HG03457 (cell line): ENCODE measurements at regions not wholly inside any gene's neighbourhood (a gene's known extent, or its start where the extent isn't known, plus 50 kb on each side); places are given as distances from the start of the nearest gene placed in this dataset.

Experiments used
- ATAC-seq: cut with Tn5 transposase; IDR thresholded peaks from one replicate; pipeline ENCODE4 v1.9.1; 2021; ENCODE audit warnings: moderate number of reproducible peaks; ENCODE audit not compliant: unreplicated experiment

- no peak for ATAC-seq
Observed at GRCh38 chr2:228658998-228659397, 477.5 kb upstream of the SPHKAP start.

- no peak for ATAC-seq
Observed at GRCh38 chr2:228657807-228658402, 476.4 kb upstream of the SPHKAP start.

DNA sequence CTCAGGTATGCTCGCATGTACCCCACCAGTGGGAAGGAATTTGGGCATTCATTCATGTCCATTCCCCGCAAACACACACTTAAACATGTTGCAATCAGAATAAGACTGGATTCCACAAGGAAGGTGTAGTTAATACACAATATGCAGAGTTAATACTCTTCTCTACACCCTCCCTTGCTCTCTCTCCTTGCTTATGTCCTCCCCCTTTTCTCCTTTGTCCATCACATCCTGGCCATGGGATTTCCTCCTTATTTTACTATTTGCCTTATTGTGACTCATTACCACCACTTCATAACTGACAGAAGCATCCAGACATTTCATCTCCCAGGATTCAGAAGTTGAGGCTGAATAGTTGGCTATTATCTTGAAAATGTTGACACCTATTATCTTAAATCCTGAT, 473.8 kb upstream of the SPHKAP start:
- no peak for ATAC-seq

GRCh38 chr2:228654707-228655106, 473.2 kb upstream of the SPHKAP start:
- ATAC-seq: no peak

GRCh38 chr2:228653884-228654283, 472.4 kb upstream of the SPHKAP start:
- no peak for ATAC-seq

- no peak for ATAC-seq
Observed at GRCh38 chr2:228652366-228652765, 470.9 kb upstream of the SPHKAP start.

- ATAC-seq: no peak
Observed at GRCh38 chr2:228649876-228650275, 468.4 kb upstream of the SPHKAP start.

GRCh38 chr2:228649447-228649846, 468.0 kb upstream of the SPHKAP start:
- no peak for ATAC-seq

- ATAC-seq: no peak
Observed at GRCh38 chr2:228648541-228648940, 467.1 kb upstream of the SPHKAP start.

- ATAC-seq: no peak
Observed at GRCh38 chr2:228646061-228646460, 464.6 kb upstream of the SPHKAP start.

DNA sequence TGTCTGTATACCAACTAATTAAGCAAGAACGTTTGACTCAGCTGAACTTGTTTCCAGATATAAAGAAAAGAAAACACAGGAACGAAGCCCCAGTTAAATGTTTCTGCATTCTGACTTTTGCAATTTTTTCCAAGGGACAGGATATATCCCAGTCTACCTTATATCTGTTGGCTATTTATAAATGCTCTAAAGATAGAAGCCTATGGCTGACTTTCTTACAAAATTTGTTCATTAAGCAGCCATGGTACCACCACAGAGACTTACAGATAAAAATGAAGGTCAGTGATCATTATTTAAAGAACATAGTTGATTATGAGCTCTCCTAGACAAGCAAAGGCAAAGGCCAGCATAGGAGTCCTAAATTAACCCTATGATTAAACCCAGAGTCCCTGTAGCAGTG, 462.7 kb upstream of the SPHKAP start:
- no peak for ATAC-seq

DNA sequence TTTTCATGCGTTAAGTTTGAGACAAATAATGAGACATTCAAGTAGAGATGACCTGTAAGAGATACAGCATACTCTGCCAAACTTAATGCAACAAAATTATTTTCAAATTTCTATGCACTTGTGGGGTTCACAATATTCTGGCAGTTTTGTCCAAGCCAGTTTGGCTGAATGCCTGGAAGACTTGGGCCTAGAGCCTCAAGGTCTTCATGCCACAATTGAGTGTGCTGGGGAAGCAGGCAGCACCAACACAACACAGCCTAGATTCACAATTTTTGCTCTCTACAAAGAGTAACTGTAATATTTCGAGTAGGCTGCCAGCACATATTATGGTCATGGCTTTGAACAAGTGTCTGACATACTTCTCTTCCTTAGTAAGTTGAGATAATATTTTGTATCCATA, 461.4 kb upstream of the SPHKAP start:
- ATAC-seq: no peak

DNA sequence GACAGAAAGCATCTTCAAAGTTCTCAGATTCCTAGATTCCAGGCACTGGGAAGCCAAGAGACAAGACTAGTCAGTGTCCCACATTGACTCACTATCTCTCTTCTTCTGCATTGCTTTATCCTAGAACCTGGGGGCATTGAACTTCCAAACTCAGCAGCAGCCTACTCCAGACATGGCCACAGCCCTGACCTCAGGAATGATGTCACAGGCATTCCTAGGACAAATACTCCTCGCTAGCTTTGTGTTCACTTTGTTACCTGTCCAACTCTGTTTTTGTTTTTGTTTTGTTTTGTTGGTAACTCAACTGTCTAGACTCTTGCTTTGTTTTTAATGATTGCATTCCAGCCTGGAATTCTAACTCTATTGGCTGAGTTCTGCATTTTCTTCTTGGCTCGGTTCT, 449.3 kb upstream of the SPHKAP start:
- no peak for ATAC-seq

GRCh38 chr2:228629251-228629650, 447.8 kb upstream of the SPHKAP start:
- no peak for ATAC-seq

- ATAC-seq: no peak
Observed at GRCh38 chr2:228628682-228629081, 447.2 kb upstream of the SPHKAP start.

GRCh38 chr2:228627510-228627909, 446.0 kb upstream of the SPHKAP start:
- ATAC-seq: no peak

GRCh38 chr2:228625481-228625880, 444.0 kb upstream of the SPHKAP start:
- ATAC-seq: no peak

- ATAC-seq: no peak
Observed at GRCh38 chr2:228624733-228625132, 443.2 kb upstream of the SPHKAP start.

- ATAC-seq: no peak
Observed at GRCh38 chr2:228615496-228615895, 434.0 kb upstream of the SPHKAP start.

GRCh38 chr2:228614741-228615140, 433.3 kb upstream of the SPHKAP start:
- ATAC-seq: no peak

- no peak for ATAC-seq
Observed at GRCh38 chr2:228613133-228613850, 431.8 kb upstream of the SPHKAP start.

GRCh38 chr2:228611171-228611570, 429.7 kb upstream of the SPHKAP start:
- no peak for ATAC-seq

DNA sequence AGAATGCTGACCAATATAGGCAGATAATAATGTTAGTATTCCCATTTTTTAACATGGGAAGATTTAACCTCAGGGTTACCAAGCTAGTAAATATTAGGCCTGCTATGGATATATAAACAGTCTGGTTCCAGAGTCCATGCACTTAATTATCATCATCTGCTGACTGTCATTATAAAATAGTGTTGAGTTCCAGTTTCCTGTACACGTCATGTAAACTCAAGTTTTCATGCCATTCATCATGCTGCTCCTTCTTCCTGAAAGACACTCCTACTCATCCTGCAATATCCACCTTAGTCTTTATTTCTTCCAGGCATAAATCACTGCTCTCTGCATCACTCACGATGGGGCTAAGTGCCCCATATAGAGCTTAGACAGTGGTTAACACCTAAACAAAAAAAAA, 420.8 kb upstream of the SPHKAP start:
- ATAC-seq: no peak
